ENCODE measurements at regions not wholly inside any gene's neighbourhood (a gene's known extent, or its start where the extent isn't known, plus 50 kb on each side); places are given as distances from the start of the nearest gene placed in this dataset.
"Not testable (repeated sequence)": the region's sequence is repeated elsewhere in the genome, so short reads cannot be mapped to it uniquely, and the experiment has no call there.

DNA sequence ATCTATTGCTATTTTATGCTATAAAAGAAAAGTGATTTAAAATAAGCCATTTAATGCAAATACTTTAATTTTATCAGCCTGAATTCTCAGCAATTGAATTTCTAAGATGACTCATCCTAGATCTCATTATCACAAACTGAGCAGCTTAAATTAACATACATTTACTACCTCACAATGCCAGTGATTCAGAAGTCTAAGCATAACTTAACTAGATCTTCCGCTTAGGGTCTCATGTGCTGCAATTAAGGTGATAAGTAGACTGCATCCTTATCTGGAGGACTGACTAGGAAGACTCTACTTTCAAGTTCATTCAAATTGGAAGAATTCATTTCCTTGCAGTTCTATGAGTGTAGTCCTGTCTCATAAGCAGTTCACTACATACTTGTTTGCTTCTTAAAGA, 286.6 kb downstream of the COL11A1 start:
- H3K4me3 ChIP-seq (replicated peaks; ENCODE audit: low read depth, low read length): no peak overlapping the region
- DNase-seq (ENCODE audit: low read depth): no peak
- TF ChIP-seq, protein P1, sequence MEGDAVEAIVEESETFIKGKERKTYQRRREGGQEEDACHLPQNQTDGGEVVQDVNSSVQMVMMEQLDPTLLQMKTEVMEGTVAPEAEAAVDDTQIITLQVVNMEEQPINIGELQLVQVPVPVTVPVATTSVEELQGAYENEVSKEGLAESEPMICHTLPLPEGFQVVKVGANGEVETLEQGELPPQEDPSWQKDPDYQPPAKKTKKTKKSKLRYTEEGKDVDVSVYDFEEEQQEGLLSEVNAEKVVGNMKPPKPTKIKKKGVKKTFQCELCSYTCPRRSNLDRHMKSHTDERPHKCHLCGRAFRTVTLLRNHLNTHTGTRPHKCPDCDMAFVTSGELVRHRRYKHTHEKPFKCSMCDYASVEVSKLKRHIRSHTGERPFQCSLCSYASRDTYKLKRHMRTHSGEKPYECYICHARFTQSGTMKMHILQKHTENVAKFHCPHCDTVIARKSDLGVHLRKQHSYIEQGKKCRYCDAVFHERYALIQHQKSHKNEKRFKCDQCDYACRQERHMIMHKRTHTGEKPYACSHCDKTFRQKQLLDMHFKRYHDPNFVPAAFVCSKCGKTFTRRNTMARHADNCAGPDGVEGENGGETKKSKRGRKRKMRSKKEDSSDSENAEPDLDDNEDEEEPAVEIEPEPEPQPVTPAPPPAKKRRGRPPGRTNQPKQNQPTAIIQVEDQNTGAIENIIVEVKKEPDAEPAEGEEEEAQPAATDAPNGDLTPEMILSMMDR (IDR thresholded peaks at IDR 0.05; ENCODE audit: low read length, missing control alignments): no peak

DNA sequence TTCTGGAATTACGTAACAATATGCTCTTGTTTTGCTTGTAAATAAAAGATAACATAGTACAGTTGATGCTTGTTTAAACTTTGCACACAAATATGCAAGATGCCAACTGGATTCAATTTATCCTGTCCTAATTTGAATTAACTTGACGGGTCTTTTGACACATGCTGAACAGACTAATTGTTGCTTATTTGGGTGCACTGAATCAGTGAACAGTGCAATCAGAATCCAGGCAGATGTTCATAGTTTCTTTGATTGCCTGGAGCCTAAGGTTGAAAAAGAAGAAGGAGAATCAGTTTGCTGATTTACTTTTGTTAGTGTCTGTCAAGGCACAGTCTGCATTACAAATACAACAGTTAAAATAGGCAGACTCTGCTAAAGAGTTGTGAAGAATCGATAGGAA, 307.9 kb downstream of the COL11A1 start:
- no peak overlapping the region for H3K4me3 ChIP-seq (replicated peaks; ENCODE audit: low read depth, low read length)
- TF ChIP-seq, protein P1 (IDR thresholded peaks at IDR 0.05; ENCODE audit: low read length, missing control alignments): no peak
- peak; percentile 3 for DNase-seq (ENCODE audit: low read depth)

DNA sequence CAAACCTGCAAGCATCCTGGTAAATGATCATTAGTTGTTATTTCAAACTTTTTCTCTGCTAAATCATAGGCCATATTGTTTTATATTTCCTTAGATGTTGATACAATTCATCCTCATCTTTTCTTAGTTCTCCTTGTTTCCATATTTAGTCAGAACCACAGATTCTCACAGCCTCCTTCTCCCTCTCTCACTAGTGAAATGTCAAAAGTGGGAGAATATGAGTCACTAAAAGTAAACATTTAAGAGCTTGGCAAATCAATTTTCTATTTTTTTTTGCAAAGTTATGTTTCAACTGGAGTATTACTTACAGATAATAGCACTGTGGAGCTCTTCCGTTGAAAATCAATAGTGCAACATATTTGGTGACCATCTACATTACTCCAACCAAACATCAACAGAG, 308.8 kb downstream of the COL11A1 start:
- TF ChIP-seq, protein P1 (IDR thresholded peaks at IDR 0.05; ENCODE audit: low read length, missing control alignments): no peak

DNA sequence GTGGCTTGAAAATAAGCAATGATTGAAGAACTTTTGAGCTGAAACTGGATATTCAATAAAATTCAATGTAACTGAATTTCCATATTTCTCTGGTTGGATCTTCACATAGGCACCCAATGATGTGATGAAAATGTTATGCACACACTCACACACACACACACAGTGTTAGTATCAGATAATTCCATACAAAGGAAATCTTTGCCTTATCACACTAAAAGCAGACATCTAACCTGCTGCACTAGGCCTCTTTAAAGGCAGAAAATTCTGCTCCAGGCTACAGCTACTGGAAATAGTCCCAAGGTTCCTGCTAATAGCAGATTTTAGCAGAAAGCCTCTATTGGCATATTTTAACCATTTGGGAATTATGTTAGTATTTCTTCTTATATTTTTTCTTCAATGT, 309.6 kb downstream of the COL11A1 start:
- H3K4me3 ChIP-seq (replicated peaks; ENCODE audit: low read depth, low read length): no peak overlapping the region
- TF ChIP-seq, protein P1 (IDR thresholded peaks at IDR 0.05; ENCODE audit: low read length, missing control alignments): no peak
- no peak for DNase-seq (ENCODE audit: low read depth)

More for the DNA sequence above, 308.8 kb downstream of the COL11A1 start:
- no peak overlapping the region for H3K4me3 ChIP-seq (replicated peaks; ENCODE audit: low read depth, low read length)
- DNase-seq (ENCODE audit: low read depth): peak; percentile 33

DNA sequence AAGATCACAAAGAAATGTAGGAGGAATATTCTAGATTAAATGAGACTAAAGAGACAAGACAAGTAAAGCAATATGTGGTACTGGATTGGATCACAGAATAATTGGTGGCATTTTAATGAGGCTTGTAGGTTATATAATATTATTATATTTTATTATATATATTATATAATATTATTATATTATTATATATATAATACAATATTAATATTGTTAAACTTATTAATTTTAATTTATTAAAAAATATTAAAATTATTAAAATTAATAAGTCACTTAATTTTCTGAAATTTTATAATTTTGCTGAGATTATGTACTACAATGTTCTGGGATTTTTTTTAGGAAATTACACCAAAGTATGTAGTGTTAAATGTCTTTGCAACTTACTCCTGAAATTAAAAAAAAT, 311.9 kb downstream of the COL11A1 start:
- DNase-seq (ENCODE audit: low read depth): no peak
- TF ChIP-seq, protein P1 (IDR thresholded peaks at IDR 0.05; ENCODE audit: low read length, missing control alignments): no peak
- H3K4me3 ChIP-seq (replicated peaks; ENCODE audit: low read depth, low read length): no peak overlapping the region

DNA sequence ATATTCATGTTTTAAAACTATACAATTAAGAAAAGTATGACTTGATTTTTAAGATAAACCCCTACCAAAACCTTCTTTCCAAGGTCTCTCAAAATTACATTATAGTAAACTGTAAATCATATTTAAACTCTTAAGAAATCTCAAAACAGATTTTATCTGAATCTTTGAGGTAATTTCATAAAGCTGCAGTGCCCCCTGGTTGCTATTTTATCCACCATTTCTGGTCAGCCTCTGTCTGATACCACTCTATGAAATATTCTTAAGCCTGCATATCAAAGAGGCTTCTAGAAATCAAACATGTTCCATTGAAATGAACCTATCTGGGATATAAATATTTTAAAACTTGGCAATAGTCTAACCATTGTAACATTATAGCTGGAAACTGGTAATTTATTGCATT, 317.3 kb downstream of the COL11A1 start:
- TF ChIP-seq, protein P1 (IDR thresholded peaks at IDR 0.05; ENCODE audit: low read length, missing control alignments): peak; percentile 50
- peak; percentile 42 for DNase-seq (ENCODE audit: low read depth)
- no peak overlapping the region for H3K4me3 ChIP-seq (replicated peaks; ENCODE audit: low read depth, low read length)

DNA sequence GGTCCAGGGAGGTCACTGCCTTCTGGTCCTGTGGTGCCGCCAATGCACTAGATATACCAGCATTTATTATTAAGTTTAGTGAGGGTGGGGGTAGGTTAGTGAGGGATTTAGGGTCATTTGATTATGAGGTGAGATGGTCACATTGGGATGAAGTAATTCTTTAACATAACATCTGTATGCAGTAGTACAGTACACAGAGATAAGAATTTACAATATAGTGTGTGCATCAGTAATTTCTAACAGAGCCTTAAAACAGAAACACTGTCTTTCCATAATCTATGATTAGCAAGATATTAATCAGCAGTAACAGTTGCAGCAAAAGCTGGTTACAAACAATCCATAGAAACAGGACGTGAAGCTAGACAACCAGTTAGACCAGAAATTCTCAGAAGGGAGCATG, 318.4 kb downstream of the COL11A1 start:
- H3K4me3 ChIP-seq (replicated peaks; ENCODE audit: low read depth, low read length): not testable (repeated sequence)

More for the DNA sequence above, 318.4 kb downstream of the COL11A1 start:
- DNase-seq (ENCODE audit: low read depth): not testable (repeated sequence)

Measured in fibroblast of pulmonary artery (primary cell).